A549 (cell line): ENCODE measurements at regions not wholly inside any gene's neighbourhood (a gene's known extent, or its start where the extent isn't known, plus 50 kb on each side); places are given as distances from the start of the nearest gene placed in this dataset.

Source experiments
- CTCF ChIP-seq: fragments of >200 bp; sonication (Bioruptor Twin); formaldehyde crosslinking; IDR thresholded peaks from 3 replicates; pipeline ENCODE4 v1.5.1; 2016
- MAX ChIP-seq: IDR thresholded peaks from 2 replicates; pipeline ENCODE4 v1.6.1; 2012

- TF ChIP-seq CTCF (no peak), MAX (no peak)
Observed at GRCh38 chr3:76765511-76765910, 274.4 kb upstream of the ROBO2 start.
